ENCODE measurements at regions not wholly inside any gene's neighbourhood (a gene's known extent, or its start where the extent isn't known, plus 50 kb on each side); places are given as distances from the start of the nearest gene placed in this dataset.

GRCh38 chr18:59993560-59993959, 93.8 kb downstream of the PMAIP1 start:
- H3K9me3 Mint-ChIP-seq, result no peaks in the 10 kb centered on the region
- no peak overlapping the region for H3K4me3 Mint-ChIP-seq
- TF ChIP-seq CTCF (IDR thresholded peaks at IDR 0.05), result no peak
- TF ChIP-seq EZH2 (IDR thresholded peaks at IDR 0.05), result no peak
- TF ChIP-seq EZH2phosphoT487 (IDR thresholded peaks at IDR 0.05), result no peak
- Histone ChIP-seq H3K9ac (no peak overlapping the region), H3K79me2 (ENCODE audit: low read depth) (no peaks in the 10 kb centered on the region), H3K36me3 (no peaks in the 10 kb centered on the region), H3K9me3 (ENCODE audit: low read depth) (no peaks in the 10 kb centered on the region), H4K20me1 (ENCODE audit: low read depth) (no peaks in the 10 kb centered on the region), H2AFZ (replicated peaks) (no peak overlapping the region), H3K4me3 (no peak overlapping the region), H3K27me3 (no peaks in the 10 kb centered on the region), H3F3A (ENCODE audit: low read depth) (no peaks in the 10 kb centered on the region), H3K27ac (no peak overlapping the region), H3K4me2 (no peak overlapping the region), H3K4me1 (no peaks in the 10 kb centered on the region)
- peaks cover 5% of the 10 kb centered on the region for H3K27me3 Mint-ChIP-seq (ENCODE audit: insufficient read depth, low read depth)
- no peak overlapping the region for H3K27ac Mint-ChIP-seq
- no peaks in the 10 kb centered on the region for H3K4me1 Mint-ChIP-seq
- no peaks in the 10 kb centered on the region for H3K36me3 Mint-ChIP-seq
- no peak for DNase-seq (ENCODE audit: low spot score)

- Histone ChIP-seq H3K27ac (no peak overlapping the region), H4K20me1 (ENCODE audit: low read depth) (no peaks in the 10 kb centered on the region), H3K9ac (no peak overlapping the region), H3K27me3 (no peaks in the 10 kb centered on the region), H3K4me1 (no peaks in the 10 kb centered on the region), H3K36me3 (no peaks in the 10 kb centered on the region), H2AFZ (replicated peaks) (no peak overlapping the region), H3F3A (ENCODE audit: low read depth) (no peaks in the 10 kb centered on the region), H3K4me2 (no peak overlapping the region), H3K4me3 (no peak overlapping the region), H3K79me2 (ENCODE audit: low read depth) (no peaks in the 10 kb centered on the region), H3K9me3 (ENCODE audit: low read depth) (no peaks in the 10 kb centered on the region)
- no peak overlapping the region for H3K27ac Mint-ChIP-seq
- H3K4me3 Mint-ChIP-seq, result no peak overlapping the region
- no peak for DNase-seq (ENCODE audit: low spot score)
- no peaks in the 10 kb centered on the region for H3K36me3 Mint-ChIP-seq
- peaks cover 2% of the 10 kb centered on the region for H3K27me3 Mint-ChIP-seq (ENCODE audit: insufficient read depth, low read depth)
- no peaks in the 10 kb centered on the region for H3K9me3 Mint-ChIP-seq
- TF ChIP-seq EZH2 (IDR thresholded peaks at IDR 0.05), result no peak
- TF ChIP-seq EZH2phosphoT487 (IDR thresholded peaks at IDR 0.05), result no peak
- no peak for TF ChIP-seq CTCF (IDR thresholded peaks at IDR 0.05)
- H3K4me1 Mint-ChIP-seq, result no peaks in the 10 kb centered on the region
These were observed 90.5 kb downstream of the PMAIP1 start for GRCh38 chr18:59990121-59990823.

DNA sequence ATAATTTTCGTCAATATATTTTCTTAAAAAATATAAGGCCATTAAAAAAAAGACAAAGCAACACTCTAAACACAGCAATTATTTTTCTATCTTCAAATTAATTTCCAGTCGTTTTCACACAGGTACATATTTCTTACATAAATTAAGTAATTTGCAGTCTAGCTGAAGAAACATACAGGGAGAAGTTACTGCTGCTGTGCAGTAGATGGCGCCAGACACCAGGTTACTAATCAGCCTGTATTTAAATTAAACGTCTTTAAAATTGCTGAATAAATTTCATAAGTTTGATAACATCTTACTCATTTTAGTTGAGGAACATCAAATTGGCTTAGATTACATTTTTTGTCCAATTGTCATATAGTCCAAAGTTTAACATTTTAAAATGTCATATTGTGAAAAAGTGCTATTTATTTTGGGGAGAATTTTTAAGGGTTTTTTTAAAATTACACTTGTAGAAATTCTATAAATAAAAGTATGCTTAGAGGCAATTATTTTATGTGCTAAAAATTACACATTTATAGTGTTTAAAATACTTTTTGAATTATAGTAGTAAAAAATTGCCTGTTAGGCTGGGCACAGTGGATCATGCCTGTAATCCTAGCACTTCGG, 88.4 kb downstream of the PMAIP1 start:
- Mint-ChIP-seq H3K9me3 (no peaks in the 10 kb centered on the region), H3K36me3 (no peaks in the 10 kb centered on the region), H3K4me3 (no peak overlapping the region), H3K27ac (no peak overlapping the region), H3K27me3 (ENCODE audit: insufficient read depth, low read depth) (peaks cover 2% of the 10 kb centered on the region), H3K4me1 (no peaks in the 10 kb centered on the region)
- Histone ChIP-seq H3K79me2 (ENCODE audit: low read depth) (no peaks in the 10 kb centered on the region), H3F3A (ENCODE audit: low read depth) (no peaks in the 10 kb centered on the region), H3K4me1 (no peaks in the 10 kb centered on the region), H3K4me2 (no peak overlapping the region), H3K27ac (no peak overlapping the region), H3K27me3 (no peaks in the 10 kb centered on the region), H3K9me3 (ENCODE audit: low read depth) (no peaks in the 10 kb centered on the region), H4K20me1 (ENCODE audit: low read depth) (no peaks in the 10 kb centered on the region), H3K36me3 (no peaks in the 10 kb centered on the region), H3K9ac (no peak overlapping the region), H2AFZ (replicated peaks) (no peak overlapping the region), H3K4me3 (no peak overlapping the region)
- peak; percentile 49 for DNase-seq (ENCODE audit: low spot score)
- no peak for TF ChIP-seq EZH2phosphoT487 (IDR thresholded peaks at IDR 0.05)
- peak; percentile 23 for TF ChIP-seq EZH2 (IDR thresholded peaks at IDR 0.05)
- peak; percentile 100 for TF ChIP-seq CTCF (IDR thresholded peaks at IDR 0.05)
